ENCODE measurements at regions not wholly inside any gene's neighbourhood (a gene's known extent, or its start where the extent isn't known, plus 50 kb on each side); places are given as distances from the start of the nearest gene placed in this dataset.

- Histone ChIP-seq H3K9me3 (ENCODE audit: low read depth) (no peaks in the 10 kb centered on the region), H3K79me2 (ENCODE audit: low read depth) (no peaks in the 10 kb centered on the region), H3K4me3 (no peak overlapping the region), H3K4me1 (peaks cover 4% of the 10 kb centered on the region), H3K9ac (no peak overlapping the region), H3K36me3 (no peaks in the 10 kb centered on the region), H3K27me3 (no peaks in the 10 kb centered on the region), H3F3A (ENCODE audit: low read depth) (no peaks in the 10 kb centered on the region), H4K20me1 (ENCODE audit: low read depth) (no peaks in the 10 kb centered on the region), H3K27ac (no peak overlapping the region), H2AFZ (replicated peaks) (no peak overlapping the region), H3K4me2 (no peak overlapping the region)
- Mint-ChIP-seq H3K4me3 (no peak overlapping the region), H3K9me3 (no peaks in the 10 kb centered on the region), H3K27me3 (ENCODE audit: insufficient read depth, low read depth) (no peaks in the 10 kb centered on the region), H3K4me1 (peaks cover 26% of the 10 kb centered on the region), H3K36me3 (no peaks in the 10 kb centered on the region), H3K27ac (no peak overlapping the region)
- no peak for TF ChIP-seq EZH2 (IDR thresholded peaks at IDR 0.05)
- no peak for TF ChIP-seq CTCF (IDR thresholded peaks at IDR 0.05)
- no peak for TF ChIP-seq EZH2phosphoT487 (IDR thresholded peaks at IDR 0.05)
- no peak for DNase-seq (ENCODE audit: low spot score)
Measured at GRCh38 chr14:48008646-48009045, 333.2 kb upstream of the MDGA2 start.

GRCh38 chr14:48005986-48006385, 330.6 kb upstream of the MDGA2 start:
- Histone ChIP-seq H3K27me3 (no peaks in the 10 kb centered on the region), H3K4me2 (no peak overlapping the region), H3K4me1 (no peaks in the 10 kb centered on the region), H3K9ac (no peak overlapping the region), H4K20me1 (ENCODE audit: low read depth) (no peaks in the 10 kb centered on the region), H3K79me2 (ENCODE audit: low read depth) (no peaks in the 10 kb centered on the region), H2AFZ (replicated peaks) (no peak overlapping the region), H3F3A (ENCODE audit: low read depth) (no peaks in the 10 kb centered on the region), H3K27ac (no peak overlapping the region), H3K4me3 (no peak overlapping the region), H3K36me3 (no peaks in the 10 kb centered on the region), H3K9me3 (ENCODE audit: low read depth) (no peaks in the 10 kb centered on the region)
- H3K4me1 Mint-ChIP-seq: peaks cover 14% of the 10 kb centered on the region
- DNase-seq (ENCODE audit: low spot score): no peak
- no peak overlapping the region for H3K4me3 Mint-ChIP-seq
- H3K36me3 Mint-ChIP-seq: no peaks in the 10 kb centered on the region
- no peaks in the 10 kb centered on the region for H3K27me3 Mint-ChIP-seq (ENCODE audit: insufficient read depth, low read depth)
- no peak for TF ChIP-seq EZH2phosphoT487 (IDR thresholded peaks at IDR 0.05)
- TF ChIP-seq EZH2 (IDR thresholded peaks at IDR 0.05): no peak
- no peak for TF ChIP-seq CTCF (IDR thresholded peaks at IDR 0.05)
- no peaks in the 10 kb centered on the region for H3K9me3 Mint-ChIP-seq
- H3K27ac Mint-ChIP-seq: no peak overlapping the region

- no peaks in the 10 kb centered on the region for H4K20me1 ChIP-seq (ENCODE audit: low read depth)
- H3K9ac ChIP-seq: no peak overlapping the region
- no peak overlapping the region for H3K4me3 Mint-ChIP-seq
- no peaks in the 10 kb centered on the region for H3K36me3 Mint-ChIP-seq
- no peaks in the 10 kb centered on the region for H3K79me2 ChIP-seq (ENCODE audit: low read depth)
- no peak for DNase-seq (ENCODE audit: low spot score)
- peak overlapping the region; percentile 35 for H2AFZ ChIP-seq (replicated peaks)
- no peak overlapping the region for H3K27ac ChIP-seq
- H3K4me3 ChIP-seq: no peak overlapping the region
- TF ChIP-seq EZH2 (IDR thresholded peaks at IDR 0.05) (no peak), CTCF (IDR thresholded peaks at IDR 0.05) (no peak), EZH2phosphoT487 (IDR thresholded peaks at IDR 0.05) (no peak)
- H3K4me2 ChIP-seq: no peak overlapping the region
- no peak overlapping the region for H3K27ac Mint-ChIP-seq
- H3K4me1 Mint-ChIP-seq: no peaks in the 10 kb centered on the region
- no peaks in the 10 kb centered on the region for H3F3A ChIP-seq (ENCODE audit: low read depth)
- H3K27me3 Mint-ChIP-seq (ENCODE audit: insufficient read depth, low read depth): peaks cover 4% of the 10 kb centered on the region
- H3K4me1 ChIP-seq: no peaks in the 10 kb centered on the region
- H3K27me3 ChIP-seq: no peaks in the 10 kb centered on the region
- no peaks in the 10 kb centered on the region for H3K36me3 ChIP-seq
- H3K9me3 Mint-ChIP-seq: no peaks in the 10 kb centered on the region
- no peaks in the 10 kb centered on the region for H3K9me3 ChIP-seq (ENCODE audit: low read depth)
Measured at GRCh38 chr14:47993883-47994282, 318.5 kb upstream of the MDGA2 start.

DNA sequence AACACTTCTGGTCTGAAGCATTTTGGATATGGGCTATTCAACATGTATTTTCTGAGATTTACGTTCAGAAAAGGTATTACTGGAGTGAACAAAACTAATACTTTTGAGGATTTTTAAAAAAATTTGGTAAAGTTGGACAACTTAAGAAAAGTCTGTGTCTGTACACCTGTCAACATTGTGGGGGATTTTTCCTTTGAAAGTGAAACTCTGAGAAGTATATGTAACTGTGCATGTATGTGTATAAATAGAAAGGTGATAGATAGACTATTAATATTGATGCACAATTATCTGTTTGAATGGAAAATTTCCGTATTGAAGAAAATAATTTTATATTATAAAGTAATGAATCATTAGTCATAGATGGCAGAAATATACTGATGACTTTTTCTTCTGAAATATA, 312.8 kb upstream of the MDGA2 start:
- TF ChIP-seq EZH2 (IDR thresholded peaks at IDR 0.05) (no peak), EZH2phosphoT487 (IDR thresholded peaks at IDR 0.05) (no peak), CTCF (IDR thresholded peaks at IDR 0.05) (no peak)
- Mint-ChIP-seq H3K36me3 (no peaks in the 10 kb centered on the region), H3K27me3 (ENCODE audit: insufficient read depth, low read depth) (peaks cover 4% of the 10 kb centered on the region), H3K4me3 (no peak overlapping the region), H3K27ac (no peak overlapping the region), H3K9me3 (no peaks in the 10 kb centered on the region), H3K4me1 (no peaks in the 10 kb centered on the region)
- H4K20me1 ChIP-seq (ENCODE audit: low read depth): no peaks in the 10 kb centered on the region
- H3K79me2 ChIP-seq (ENCODE audit: low read depth): no peaks in the 10 kb centered on the region
- no peaks in the 10 kb centered on the region for H3K9me3 ChIP-seq (ENCODE audit: low read depth)
- no peak for DNase-seq (ENCODE audit: low spot score)
- no peaks in the 10 kb centered on the region for H3K27me3 ChIP-seq
- H3K36me3 ChIP-seq: no peaks in the 10 kb centered on the region
- no peak overlapping the region for H2AFZ ChIP-seq (replicated peaks)
- H3K4me1 ChIP-seq: no peaks in the 10 kb centered on the region
- H3K9ac ChIP-seq: no peak overlapping the region
- no peaks in the 10 kb centered on the region for H3F3A ChIP-seq (ENCODE audit: low read depth)
- H3K4me2 ChIP-seq: no peak overlapping the region
- H3K27ac ChIP-seq: no peak overlapping the region
- no peak overlapping the region for H3K4me3 ChIP-seq

Measured in neural progenitor cell (in vitro differentiated cells).